ENCODE measurements at regions not wholly inside any gene's neighbourhood (a gene's known extent, or its start where the extent isn't known, plus 50 kb on each side); places are given as distances from the start of the nearest gene placed in this dataset.

GRCh38 chr1:73097917-73098316, 815.6 kb upstream of the NEGR1 start (continued):
- no peak for TF ChIP-seq ZNF462 (CRISPR knock-in tag; IDR thresholded peaks at IDR 0.05)
- no peak for TF ChIP-seq EZH2phosphoT487 (IDR thresholded peaks at IDR 0.05; ENCODE audit: unreplicated experiment)
- TF ChIP-seq NANOG (IDR thresholded peaks at IDR 0.05; ENCODE audit: borderline replicate concordance): no peak
- TF ChIP-seq REST (IDR thresholded peaks at IDR 0.05; ENCODE audit: unreplicated experiment): no peak
- TF ChIP-seq ETS1 (IDR thresholded peaks at IDR 0.05): no peak
- no peak for TF ChIP-seq JUNB (IDR thresholded peaks at IDR 0.05; ENCODE audit: unreplicated experiment)
- TF ChIP-seq ZNF114 (CRISPR knock-in tag; IDR thresholded peaks at IDR 0.05): no peak
- TF ChIP-seq CREB1 (CRISPR knock-in tag; IDR thresholded peaks at IDR 0.05; ENCODE audit: low read depth): no peak
- TF ChIP-seq ZNF331 (CRISPR knock-in tag; IDR thresholded peaks at IDR 0.05; ENCODE audit: low read depth): no peak
- TF ChIP-seq CTCF (conservative IDR thresholded peaks at IDR 0.05; ENCODE audit: low read depth in 2 of 2): no peak
- no peak for TF ChIP-seq EZH2 (IDR thresholded peaks at IDR 0.05; ENCODE audit: low read depth, unreplicated experiment)

All from GM23338 (cell line).